ENCODE measurements at regions not wholly inside any gene's neighbourhood (a gene's known extent, or its start where the extent isn't known, plus 50 kb on each side); places are given as distances from the start of the nearest gene placed in this dataset.
A peak's percentile ranks its signal among the peaks of the same experiment; 100 is the strongest.

DNA sequence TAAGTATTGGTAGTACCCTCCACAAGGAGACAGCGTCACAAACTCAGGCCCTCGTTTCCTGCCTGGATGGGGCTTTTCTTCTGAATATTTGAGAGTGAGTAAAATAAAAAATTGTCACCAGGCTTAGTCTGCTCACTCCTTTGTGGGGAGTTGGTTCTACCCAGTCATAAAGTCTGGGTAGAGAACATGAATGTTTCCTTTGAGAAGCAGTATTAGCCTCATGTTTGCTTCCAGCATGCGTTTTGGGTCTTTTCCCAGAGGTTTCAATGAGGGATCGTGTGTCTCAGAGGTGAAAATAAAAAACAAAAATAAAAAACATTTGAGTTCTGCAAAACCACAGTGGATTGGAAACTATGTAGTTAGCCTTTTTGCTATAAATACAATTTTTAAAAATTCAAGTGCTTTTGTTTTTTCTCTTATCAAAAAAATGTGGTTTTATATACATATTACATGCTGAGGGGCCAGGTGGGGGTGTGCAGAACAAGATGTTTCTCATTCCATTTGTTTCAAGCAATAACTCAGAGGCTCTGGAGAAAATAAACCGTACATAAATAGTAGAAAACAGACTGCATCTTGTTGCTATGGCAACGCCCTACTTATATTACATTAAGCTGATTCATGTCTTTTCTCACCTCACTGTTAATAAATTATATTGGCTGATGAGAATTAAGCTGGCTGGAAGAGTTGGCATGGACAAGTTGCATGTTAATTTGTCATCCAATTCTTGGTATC lies 182.8 kb upstream of the FOXN2 start:
- DNase-seq, result peak in 3 of 10 donors; percentile 11 to 57 (median 52)
- intact Hi-C loops (cut with DNase I), result no loop called here

GRCh38 chr2:48132271-48132625 lies 182.2 kb upstream of the FOXN2 start:
- DNase-seq, result no peak

GRCh38 chr2:48134704-48135103 lies 179.8 kb upstream of the FOXN2 start:
- no peak for DNase-seq
- intact Hi-C loops (cut with DNase I), result no loop called here

More at GRCh38 chr2:48132271-48132625, 182.2 kb upstream of the FOXN2 start:
- intact Hi-C loops (cut with DNase I), result no loop called here

DNA sequence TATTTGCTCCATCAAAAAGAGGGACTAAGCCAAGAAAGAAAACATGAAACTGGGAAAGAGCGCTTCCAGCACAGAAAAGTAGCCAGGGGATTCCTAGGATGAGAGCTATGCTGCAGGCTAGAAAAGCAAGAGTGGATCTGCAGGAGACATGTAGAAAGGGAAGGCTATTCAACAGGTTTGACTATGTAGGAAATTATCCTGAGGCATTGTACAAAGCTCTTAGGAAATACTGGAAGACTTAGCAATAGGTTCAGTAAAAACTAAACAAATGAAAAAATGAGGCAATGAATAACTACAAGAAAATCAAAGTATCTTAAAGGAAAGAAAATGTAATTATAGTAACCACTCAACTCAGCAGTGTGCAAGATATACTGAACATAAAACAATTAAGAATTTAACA lies 178.7 kb upstream of the FOXN2 start:
- no peak for DNase-seq
- intact Hi-C loops (cut with DNase I), result no loop called here

DNA sequence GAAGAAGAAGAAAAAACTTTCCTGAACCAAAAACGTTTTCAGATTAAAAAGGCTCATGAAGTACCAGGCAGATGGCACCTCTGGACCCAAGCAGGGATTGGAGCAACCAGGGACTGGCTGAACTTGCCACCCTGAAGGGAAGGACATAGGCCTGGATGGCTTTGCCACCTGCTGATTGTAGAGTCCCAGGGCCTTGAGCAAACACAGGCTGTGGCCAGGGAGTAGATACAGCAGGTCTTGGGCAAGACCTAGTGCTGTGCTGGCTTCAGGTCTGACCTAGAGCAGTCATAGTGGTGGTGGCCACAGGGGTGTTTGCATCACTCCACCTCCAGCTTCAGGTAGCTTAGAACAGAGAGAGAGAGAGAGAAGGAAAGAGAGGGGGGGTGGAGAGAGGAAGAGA lies 176.7 kb upstream of the FOXN2 start:
- intact Hi-C loops (cut with DNase I), result no loop called here
- no peak for DNase-seq

GRCh38 chr2:48138898-48139297 lies 175.6 kb upstream of the FOXN2 start:
- intact Hi-C loops (cut with DNase I), result no loop called here
- DNase-seq, result no peak

- DNase-seq, result no peak
- intact Hi-C loops (cut with DNase I), result no loop called here
Observed at GRCh38 chr2:48140586-48140985, 173.9 kb upstream of the FOXN2 start.

DNA sequence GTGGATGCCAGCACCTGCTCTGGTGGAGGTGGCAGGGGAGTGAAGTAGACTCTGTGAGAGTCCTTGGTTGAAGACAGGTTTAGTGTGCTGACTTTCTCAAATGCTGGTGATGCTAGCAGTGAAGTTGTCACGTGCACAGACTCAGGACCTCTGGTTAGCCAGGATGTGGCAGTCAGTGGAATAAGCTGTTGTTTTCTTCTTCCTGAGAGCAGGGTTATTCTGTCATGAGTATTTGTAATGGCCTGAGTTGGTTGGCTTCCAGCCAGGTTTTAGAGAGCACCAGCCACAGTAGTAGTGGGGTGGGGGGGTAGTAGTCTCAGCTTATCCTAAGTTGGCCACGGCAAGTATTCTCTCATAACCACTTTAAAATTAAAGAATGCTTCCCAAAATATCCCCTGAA lies 169.7 kb upstream of the FOXN2 start:
- DNase-seq, result no peak
- intact Hi-C loops (cut with DNase I), result no loop called here

- intact Hi-C loops (cut with DNase I), result no loop called here
- no peak for DNase-seq
Observed at GRCh38 chr2:48145845-48146452, 168.5 kb upstream of the FOXN2 start.

DNA sequence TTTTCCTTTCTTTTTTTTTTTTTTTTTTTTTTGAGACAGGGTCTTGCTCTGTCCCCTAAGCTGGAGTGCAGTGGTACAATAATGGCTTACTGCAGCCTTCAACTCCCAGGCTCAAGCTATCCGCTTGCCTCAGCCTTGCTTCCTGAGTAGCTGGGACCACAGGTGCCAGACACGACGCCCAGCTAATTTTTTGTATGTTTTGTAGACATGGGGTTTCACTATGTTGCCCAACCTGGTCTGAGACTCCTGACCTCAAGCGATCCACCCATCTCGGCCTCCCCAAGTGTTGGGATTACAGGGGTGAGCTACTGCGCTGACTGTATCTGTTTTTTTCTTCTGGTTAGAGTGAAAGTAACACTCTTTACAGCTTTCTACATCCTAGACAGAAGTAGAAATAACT lies 167.9 kb upstream of the FOXN2 start:
- DNase-seq, result no peak
- intact Hi-C loops (cut with DNase I), result no loop called here

- intact Hi-C loops (cut with DNase I), result no loop called here
- no peak for DNase-seq
Observed at GRCh38 chr2:48147719-48148118, 166.8 kb upstream of the FOXN2 start.

DNA sequence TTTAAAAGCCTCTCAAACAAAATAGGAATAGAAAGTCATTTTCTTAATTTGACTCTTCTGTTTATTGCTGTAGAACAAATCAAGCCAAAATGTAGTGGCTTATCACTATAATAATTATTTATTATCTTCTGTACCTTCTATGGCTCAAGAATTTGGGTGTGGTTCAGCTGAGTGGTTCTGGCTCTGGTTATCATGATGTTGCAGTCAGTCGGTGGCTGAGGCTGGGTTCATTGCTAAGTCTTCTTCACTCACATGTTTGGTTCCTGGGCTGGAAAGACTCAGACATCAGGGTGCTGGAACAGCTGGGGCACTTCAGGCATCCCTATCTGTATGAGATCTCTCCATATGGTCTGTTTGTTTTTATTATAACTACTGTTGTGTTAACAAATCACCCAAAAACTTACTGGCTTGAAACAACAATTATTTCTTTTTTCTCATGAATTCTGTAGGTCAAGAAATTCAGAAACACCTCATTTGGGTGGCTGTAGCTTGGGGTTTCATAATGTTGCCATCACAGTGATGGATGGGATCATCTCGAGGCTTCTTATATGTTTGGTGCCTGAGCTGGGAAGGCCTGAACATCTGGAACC lies 165.5 kb upstream of the FOXN2 start:
- intact Hi-C loops (cut with DNase I), result no loop called here
- DNase-seq, result no peak

DNA sequence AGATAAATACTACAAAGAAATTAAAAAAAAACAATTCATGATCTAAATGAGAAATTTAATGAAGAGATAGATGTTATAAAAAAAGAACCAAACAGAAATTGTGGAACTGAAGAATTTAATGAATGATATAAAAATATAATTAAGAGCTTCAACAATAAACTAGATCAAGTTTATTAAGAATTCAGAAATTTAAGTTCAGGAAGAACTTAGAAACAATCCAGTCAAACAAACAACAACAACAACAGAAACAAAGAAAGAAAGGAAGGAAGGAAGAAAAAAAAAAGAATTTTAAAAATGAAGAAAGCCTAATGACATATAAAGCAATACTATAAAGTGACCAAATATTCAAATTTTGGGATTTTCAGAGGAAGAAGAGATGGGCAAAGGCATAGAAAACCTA lies 157.3 kb upstream of the FOXN2 start:
- no peak for DNase-seq
- intact Hi-C loops (cut with DNase I), result no loop called here

DNA sequence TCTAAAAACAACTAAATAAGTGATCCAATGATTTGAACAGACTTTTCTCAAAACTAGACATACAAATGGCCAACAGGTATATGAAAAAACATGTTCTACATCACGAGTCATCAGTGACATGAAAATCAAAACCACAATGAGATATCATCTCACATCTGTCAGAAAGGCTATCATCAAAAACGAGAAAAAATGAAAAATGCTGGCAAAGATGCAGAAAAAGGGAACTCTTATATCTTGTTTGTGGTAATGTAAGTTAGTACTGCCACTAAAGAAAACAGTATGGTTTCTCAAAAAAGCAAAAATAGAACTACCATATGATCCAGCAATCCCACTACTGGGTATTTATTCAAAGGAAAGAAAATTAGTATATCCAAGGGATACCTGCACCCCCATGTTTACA lies 152.9 kb upstream of the FOXN2 start:
- intact Hi-C loops (cut with DNase I), result no loop called here
- DNase-seq, result no peak

DNA sequence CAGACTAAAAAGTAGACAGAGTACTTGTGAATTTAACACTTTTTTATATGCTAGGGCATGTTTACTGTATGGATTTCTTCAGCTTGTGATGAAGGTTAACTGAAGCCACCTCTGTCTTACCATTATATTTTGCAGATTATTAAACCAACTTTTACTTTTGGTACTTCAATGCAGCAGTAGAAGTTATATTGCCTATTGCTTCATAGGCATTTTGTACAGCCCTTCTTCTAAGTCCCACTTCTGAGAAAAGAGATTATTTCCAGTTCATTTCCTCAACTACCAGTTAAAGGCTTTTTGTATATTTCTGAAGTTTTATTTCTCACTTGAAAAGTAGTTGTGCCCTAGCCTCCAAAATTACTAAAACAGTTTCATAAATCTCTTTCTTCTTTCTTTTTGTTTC lies 151.7 kb upstream of the FOXN2 start:
- intact Hi-C loops (cut with DNase I), result no loop called here
- no peak for DNase-seq

- intact Hi-C loops (cut with DNase I), result no loop called here
Observed at GRCh38 chr2:48165070-48165753, 149.3 kb upstream of the FOXN2 start.

GRCh38 chr2:48169141-48169592 lies 145.3 kb upstream of the FOXN2 start:
- intact Hi-C loops (cut with DNase I), result no loop called here

More at GRCh38 chr2:48165070-48165753, 149.3 kb upstream of the FOXN2 start:
- DNase-seq, result no peak

DNA sequence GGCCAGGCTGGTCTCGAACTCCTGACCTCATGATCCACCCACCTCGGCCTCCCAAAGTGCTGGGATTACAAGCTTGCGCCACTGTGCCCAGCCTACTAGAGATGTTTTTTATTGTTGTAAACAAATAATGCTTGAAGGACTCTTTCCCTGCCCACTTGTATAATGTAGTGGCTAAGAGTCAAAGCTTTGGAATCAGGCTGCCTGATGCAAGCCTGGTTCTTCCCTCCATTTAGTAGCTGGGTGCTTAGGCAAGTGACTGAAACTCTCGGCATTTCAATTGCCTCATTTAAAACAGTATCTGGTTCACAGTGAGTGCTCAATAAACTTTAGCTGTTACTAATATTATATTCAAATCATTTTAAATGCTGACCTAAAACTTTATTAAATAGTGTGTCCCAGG lies 144.2 kb upstream of the FOXN2 start:
- intact Hi-C loops (cut with DNase I), result no loop called here
- DNase-seq, result no peak

More at GRCh38 chr2:48169141-48169592, 145.3 kb upstream of the FOXN2 start:
- DNase-seq, result no peak

DNA sequence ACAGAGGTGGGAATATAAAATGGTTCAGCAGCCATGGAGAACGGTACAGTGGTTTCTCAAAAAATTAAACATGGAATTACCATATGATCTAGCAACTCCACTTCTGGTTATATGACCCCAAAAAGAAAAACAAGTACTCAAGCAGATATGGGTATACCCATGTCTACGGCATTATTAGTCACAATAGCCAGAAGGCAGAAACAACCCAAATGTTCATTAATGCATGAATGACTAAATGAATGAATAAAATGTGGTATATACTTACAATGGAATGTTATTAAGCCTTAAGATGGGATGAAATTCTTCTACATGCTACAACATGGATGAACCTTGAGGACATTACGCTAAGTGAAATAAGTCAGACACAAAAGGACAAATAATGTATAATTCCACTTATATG lies 141.3 kb upstream of the FOXN2 start:
- intact Hi-C loops (cut with DNase I), result no loop called here
- no peak for DNase-seq

GRCh38 chr2:48174503-48174902 lies 140.0 kb upstream of the FOXN2 start:
- intact Hi-C loops (cut with DNase I), result no loop called here
- DNase-seq, result no peak

GRCh38 chr2:48175254-48175653 lies 139.2 kb upstream of the FOXN2 start:
- intact Hi-C loops (cut with DNase I), result no loop called here
- no peak for DNase-seq

Data from posterior cingulate gyrus (tissue), 11 donors.